ENCODE measurements at regions not wholly inside any gene's neighbourhood (a gene's known extent, or its start where the extent isn't known, plus 50 kb on each side); places are given as distances from the start of the nearest gene placed in this dataset.

DNA sequence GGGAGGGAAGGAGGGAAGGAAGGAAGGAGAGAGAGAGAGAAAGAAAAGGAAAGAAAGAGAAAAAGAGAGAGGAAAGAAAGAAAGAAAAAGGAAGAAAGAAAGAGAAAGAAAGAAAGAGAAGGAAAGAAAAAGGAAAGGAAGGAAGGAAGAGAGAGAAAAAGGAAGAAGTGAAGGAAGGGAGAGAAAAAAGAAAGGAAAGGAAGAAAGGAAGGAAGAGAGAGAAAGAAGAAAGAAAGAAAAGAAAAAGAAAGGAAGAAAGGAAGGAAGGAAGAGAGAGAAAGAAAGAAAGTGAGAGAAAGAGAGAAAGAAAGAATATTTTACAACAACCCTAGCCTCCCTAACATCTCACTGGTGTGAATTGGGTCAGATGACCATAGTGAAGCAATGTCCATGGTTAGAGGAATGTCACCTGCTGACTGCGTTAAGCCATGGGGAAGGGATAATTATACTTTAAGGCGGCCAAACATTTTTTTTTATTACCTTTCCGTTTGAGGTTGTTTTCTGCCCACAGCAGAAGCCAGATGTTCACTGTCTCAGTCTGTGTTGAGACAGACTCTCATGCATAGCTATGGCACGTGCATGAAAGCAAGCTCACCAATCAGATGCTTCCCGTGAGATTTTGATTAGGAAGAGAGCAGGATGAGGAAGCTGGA is 76.4 kb downstream of the SNRPE start:
- no peak for TF ChIP-seq EZH2phosphoT487 (IDR thresholded peaks at IDR 0.05; ENCODE audit: insufficient read depth, low read depth)
- no peak for TF ChIP-seq EZH2 (IDR thresholded peaks at IDR 0.05; ENCODE audit: insufficient read depth, poor library complexity, severe bottlenecking)

All from GM23248 (cell line).